ENCODE measurements at regions not wholly inside any gene's neighbourhood (a gene's known extent, or its start where the extent isn't known, plus 50 kb on each side); places are given as distances from the start of the nearest gene placed in this dataset.
"Not testable (repeated sequence)": the region's sequence is repeated elsewhere in the genome, so short reads cannot be mapped to it uniquely, and the experiment has no call there.

DNA sequence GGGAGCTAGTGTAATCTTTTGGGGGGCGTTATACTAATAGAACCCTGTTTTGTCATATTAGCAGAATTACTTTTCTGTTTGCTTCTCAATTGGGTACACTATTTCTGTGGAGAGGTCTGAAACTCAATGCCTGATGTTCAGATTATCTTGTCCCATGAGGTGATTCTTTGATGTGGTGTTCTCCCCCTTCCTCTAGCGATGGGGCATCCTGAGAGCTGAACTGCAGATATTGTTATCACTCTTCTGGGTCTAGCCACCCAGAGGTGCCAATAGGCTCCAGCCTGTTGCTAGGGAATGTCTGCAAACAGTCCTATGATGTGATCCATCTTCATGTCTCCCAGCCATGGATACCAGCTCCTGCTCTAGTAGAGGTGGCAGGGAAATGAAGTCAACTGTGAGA is 233.1 kb upstream of the RASA1 start:
- no peak for TF ChIP-seq CTCF (IDR thresholded peaks at IDR 0.05)
- no peak for TF ChIP-seq POLR2A (IDR thresholded peaks at IDR 0.05)
- intact Hi-C loops (cut with DNase I), result no loop called here
- Histone ChIP-seq H3K36me3 (no peaks in the 10 kb centered on the region), H3K4me3 (replicated peaks in 1 of 3) (no peak overlapping the region), H3K27ac (no peak overlapping the region), H3K27me3 (no peaks in the 10 kb centered on the region), H3K4me1 (no peaks in the 10 kb centered on the region), H3K9me3 (no peaks in the 10 kb centered on the region)
- WGBS, 2 donors, result 84% methylated on average over 2 of the region's 2 CpGs
- DNase-seq, result no peak

DNA sequence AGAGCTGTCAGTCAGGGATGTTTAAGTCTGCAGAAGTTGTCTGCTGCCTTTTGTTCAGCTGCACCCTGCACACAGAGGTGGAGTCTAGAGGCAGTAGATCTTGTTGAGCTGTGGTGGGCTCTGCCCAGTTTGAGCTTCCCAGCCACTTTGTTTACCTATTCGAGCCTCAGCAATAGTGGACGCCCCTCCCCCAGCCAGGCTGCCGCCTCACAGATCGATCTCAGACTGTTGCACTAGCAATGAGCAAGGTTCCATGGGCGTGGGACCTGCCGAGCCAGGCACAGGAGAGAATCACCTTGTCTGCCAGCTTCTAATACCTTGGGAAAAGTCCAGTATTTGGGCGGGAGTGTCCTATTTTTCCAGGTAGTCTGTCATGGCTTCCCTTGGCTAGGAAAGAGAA is 225.1 kb upstream of the RASA1 start:
- no peak for TF ChIP-seq CTCF (IDR thresholded peaks at IDR 0.05)
- no peak for TF ChIP-seq POLR2A (IDR thresholded peaks at IDR 0.05)
- DNase-seq, result no peak
- 86 to 89% methylated on average over 7 of the region's 7 CpGs for WGBS, 2 donors
- H3K9me3 ChIP-seq, result no peaks in the 10 kb centered on the region
- H3K4me1 ChIP-seq, result no peaks in the 10 kb centered on the region
- H3K27ac ChIP-seq, result no peak overlapping the region
- no peak overlapping the region for H3K4me3 ChIP-seq (replicated peaks in 1 of 3)
- H3K27me3 ChIP-seq, result no peaks in the 10 kb centered on the region
- intact Hi-C loops (cut with DNase I), result no loop called here
- H3K36me3 ChIP-seq, result no peaks in the 10 kb centered on the region

GRCh38 chr5:87048156-87048555 is 219.5 kb upstream of the RASA1 start:
- Histone ChIP-seq H3K27me3 (no peaks in the 10 kb centered on the region), H3K36me3 (no peaks in the 10 kb centered on the region), H3K4me1 (no peaks in the 10 kb centered on the region), H3K9me3 (no peaks in the 10 kb centered on the region), H3K27ac (no peak overlapping the region), H3K4me3 (replicated peaks in 1 of 3) (no peak overlapping the region)
- TF ChIP-seq POLR2A (IDR thresholded peaks at IDR 0.05) (no peak), CTCF (IDR thresholded peaks at IDR 0.05) (no peak)
- intact Hi-C loops (cut with DNase I), result no loop called here
- no peak for DNase-seq
- 94 to 100% methylated on average over 1 of the region's 1 CpG for WGBS, 2 donors

DNA sequence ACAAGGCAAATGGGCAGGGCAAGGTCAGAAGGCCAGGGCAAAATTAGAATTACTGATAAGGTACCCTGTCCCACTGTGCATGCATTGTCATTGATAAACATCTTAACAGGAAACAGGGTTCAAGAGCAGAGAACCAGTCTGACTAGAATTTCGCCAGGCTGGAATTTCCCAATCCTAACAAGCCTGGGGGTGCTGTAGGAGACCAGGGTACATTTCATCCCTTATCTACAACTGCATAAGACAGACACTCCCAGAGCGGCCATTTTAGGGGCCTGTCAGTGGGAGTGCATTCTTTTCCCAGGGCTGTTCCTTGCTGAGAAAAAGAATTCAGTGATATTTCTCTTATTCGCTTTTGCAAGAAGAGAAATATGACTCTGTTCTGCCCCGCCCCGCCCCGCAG is 218.7 kb upstream of the RASA1 start:
- H3K27ac ChIP-seq; H3K36me3 ChIP-seq; H3K9me3 ChIP-seq; H3K4me1 ChIP-seq; DNase-seq; intact Hi-C loops (cut with DNase I); H3K4me3 ChIP-seq (replicated peaks in 1 of 3); H3K27me3 ChIP-seq: not testable (repeated sequence)
- 91 to 95% methylated on average over 6 of the region's 6 CpGs for WGBS, 2 donors

- H3K4me3 ChIP-seq (replicated peaks in 1 of 3), result no peak overlapping the region
- WGBS, 2 donors, result 86 to 88% methylated on average over 3 of the region's 3 CpGs
- H3K27ac ChIP-seq, result no peak overlapping the region
- intact Hi-C loops (cut with DNase I), result no loop called here
- H3K9me3 ChIP-seq, result no peaks in the 10 kb centered on the region
- TF ChIP-seq CTCF (IDR thresholded peaks at IDR 0.05), result no peak
- no peak for TF ChIP-seq POLR2A (IDR thresholded peaks at IDR 0.05)
- H3K36me3 ChIP-seq, result no peaks in the 10 kb centered on the region
- H3K27me3 ChIP-seq, result no peaks in the 10 kb centered on the region
- no peak for DNase-seq
- H3K4me1 ChIP-seq, result no peaks in the 10 kb centered on the region
Observed at GRCh38 chr5:87051502-87052113, 216.1 kb upstream of the RASA1 start.

DNA sequence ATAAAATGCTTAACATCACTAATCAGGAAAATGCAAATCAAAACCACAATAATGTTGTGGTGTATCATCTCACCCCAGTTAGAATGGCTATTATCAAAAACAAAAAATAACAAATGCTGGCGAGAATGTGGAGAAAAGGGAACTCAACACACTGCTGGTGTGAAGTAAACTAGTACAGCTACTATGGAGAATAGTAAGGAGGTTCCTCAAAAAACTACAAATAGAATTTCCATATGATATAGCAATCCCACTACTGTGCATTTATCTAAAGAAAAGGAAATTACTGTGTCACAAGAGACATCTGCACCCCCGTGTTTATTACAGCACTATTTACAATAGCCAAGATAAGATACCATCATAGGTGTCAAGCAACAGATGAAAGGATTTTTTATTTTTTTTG is 214.5 kb upstream of the RASA1 start:
- Histone ChIP-seq H3K36me3 (no peaks in the 10 kb centered on the region), H3K4me1 (no peaks in the 10 kb centered on the region), H3K9me3 (no peaks in the 10 kb centered on the region), H3K27me3 (no peaks in the 10 kb centered on the region), H3K4me3 (replicated peaks in 1 of 3) (no peak overlapping the region), H3K27ac (no peak overlapping the region)
- intact Hi-C loops (cut with DNase I), result no loop called here
- no peak for DNase-seq
- 74 to 89% methylated on average over 2 of the region's 2 CpGs for WGBS, 2 donors
- TF ChIP-seq CTCF (IDR thresholded peaks at IDR 0.05) (no peak), POLR2A (IDR thresholded peaks at IDR 0.05) (no peak)

All from thyroid gland (tissue), 4 donors.